GM21360 (cell line): ENCODE measurements at regions not wholly inside any gene's neighbourhood (a gene's known extent, or its start where the extent isn't known, plus 50 kb on each side); places are given as distances from the start of the nearest gene placed in this dataset.
A peak's percentile ranks its signal among the peaks of the same experiment; 100 is the strongest.

Source experiments
- ATAC-seq: cut with Tn5 transposase; IDR thresholded peaks from one replicate; pipeline ENCODE4 v1.9.1; 2021; ENCODE audit warnings: mild to moderate bottlenecking, moderate library complexity; ENCODE audit not compliant: unreplicated experiment

GRCh38 chr1:109827466-109827865 is 63.7 kb upstream of the EPS8L3 start:
- no peak for ATAC-seq

DNA sequence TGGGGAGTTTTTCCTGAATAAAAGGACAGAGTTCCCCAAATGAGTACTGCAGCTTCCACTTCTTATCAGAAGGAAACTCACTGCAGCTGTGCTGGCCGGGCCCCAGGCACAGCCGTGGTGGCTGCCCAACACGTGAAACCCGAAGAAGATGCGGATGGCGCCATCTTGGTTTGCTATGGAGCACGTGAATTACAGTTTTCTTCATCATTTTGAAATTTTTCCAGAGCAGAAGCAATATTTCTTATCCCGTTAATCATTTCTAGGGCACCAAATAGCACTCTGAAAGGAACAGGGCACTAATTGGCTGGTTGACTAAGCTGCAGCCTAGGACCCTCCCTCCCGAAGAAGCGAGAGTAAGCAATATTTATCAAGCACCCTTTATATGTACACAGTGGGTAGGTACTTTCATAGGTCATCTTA is 63.2 kb upstream of the EPS8L3 start:
- ATAC-seq, result no peak

GRCh38 chr1:109826446-109826845 is 62.7 kb upstream of the EPS8L3 start:
- ATAC-seq, result no peak

GRCh38 chr1:109824349-109825115 is 60.8 kb upstream of the EPS8L3 start:
- ATAC-seq, result no peak

DNA sequence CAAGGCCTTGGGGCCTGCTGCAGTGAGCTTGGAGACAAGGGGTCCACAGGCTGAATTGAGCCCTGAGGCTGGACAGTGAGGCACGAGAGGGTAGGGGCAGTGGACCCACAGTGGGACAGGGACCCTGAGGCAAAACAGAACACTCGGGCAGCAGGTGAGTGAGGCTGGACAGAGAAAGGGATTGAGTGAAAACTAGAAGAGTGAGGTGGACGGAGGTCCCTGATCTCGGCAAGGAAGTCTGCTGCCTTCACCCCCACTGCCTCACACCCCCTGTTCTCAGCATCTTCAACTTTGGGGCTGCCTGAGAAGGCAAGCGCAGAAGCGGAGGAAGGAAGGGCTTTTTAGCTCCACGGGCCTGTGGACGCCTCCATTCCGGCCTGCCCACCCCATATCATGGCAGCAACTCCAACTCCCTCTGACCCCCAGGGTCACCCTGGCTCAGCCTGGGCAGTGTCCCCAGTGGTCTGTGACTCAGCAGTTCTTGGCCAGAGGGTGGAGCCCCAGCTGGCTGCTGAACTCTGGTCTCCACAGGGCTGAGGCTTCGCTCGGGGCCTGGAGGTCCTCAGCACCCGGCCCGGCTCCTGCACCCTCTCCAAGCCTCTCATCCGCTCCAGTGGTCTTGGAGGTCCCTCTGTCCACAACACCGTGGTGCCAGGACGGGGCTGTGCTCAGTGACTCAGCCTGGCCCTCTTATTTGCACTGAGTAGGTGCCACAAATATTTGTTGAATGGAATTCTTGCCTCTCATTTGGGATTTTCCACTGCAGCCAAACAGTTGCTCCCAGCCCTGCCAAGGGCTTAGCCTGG is 60.0 kb upstream of the EPS8L3 start:
- no peak for ATAC-seq

DNA sequence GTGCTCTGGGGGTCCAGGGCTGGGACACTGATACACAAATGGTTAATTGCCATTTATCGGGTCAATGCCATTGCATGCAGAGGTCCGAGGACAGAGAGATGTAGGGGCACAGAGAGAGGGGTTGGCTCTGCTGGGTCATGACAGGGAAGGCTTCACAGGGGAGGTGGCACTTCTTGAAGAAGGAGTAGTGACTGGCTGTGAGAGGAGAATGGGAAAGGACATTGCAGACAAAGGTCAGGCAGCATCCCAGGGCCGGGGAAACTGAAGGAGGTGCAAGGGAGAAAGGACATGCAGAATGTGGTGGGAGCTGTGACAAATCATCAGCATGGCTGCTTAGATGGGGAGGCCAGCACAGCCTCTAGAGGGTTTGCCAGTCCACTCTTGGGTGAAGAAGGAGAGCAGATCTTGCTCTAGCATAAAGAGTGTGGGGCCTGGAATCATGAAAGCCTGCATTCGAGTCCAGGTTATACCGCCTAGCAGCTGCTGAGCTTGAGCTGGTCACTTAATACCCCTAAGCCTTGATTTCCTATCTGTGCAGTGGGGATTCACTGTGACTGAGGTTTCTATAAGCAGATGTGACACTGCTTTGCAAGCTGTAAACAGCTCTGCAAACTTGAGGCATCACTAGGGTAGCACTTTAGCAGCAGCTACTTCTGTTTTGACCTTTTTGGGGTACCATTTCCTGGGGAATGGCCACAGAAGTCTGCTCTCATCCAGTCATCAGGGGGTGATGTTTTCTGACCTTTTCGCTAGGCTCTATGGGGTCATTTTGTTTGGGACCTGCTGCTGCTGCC is 59.2 kb upstream of the EPS8L3 start:
- ATAC-seq, result no peak

- no peak for ATAC-seq
Observed at GRCh38 chr1:109821831-109822745, 58.4 kb upstream of the EPS8L3 start.

DNA sequence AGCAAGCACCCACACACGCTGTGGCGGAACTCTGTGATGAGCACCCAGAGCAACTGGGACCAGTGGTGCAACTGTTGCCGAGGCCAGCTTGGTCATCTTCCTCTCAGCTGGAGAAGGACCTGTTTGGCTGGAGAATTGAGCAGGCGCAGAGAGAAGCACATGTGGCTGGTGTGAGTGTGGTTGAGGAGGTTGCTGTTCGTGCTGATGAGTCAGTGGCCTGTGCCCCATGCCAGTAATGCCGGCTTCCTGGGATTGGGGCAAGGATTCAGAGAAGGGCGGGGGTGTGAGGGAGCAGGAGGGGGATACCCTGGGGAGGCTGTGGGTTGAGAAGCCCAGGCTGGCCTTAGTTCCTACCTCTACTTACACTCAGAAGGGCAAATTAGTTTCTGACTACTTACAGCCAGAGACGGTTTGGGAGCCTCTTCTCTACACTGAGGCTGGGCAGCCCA is 57.5 kb upstream of the EPS8L3 start:
- ATAC-seq, result no peak

- ATAC-seq, result no peak
Observed at GRCh38 chr1:109819906-109820305, 56.2 kb upstream of the EPS8L3 start.

- ATAC-seq, result no peak
Observed at GRCh38 chr1:109818988-109819764, 55.5 kb upstream of the EPS8L3 start.

- no peak for ATAC-seq
Observed at GRCh38 chr1:109818271-109818987, 54.7 kb upstream of the EPS8L3 start.

GRCh38 chr1:109817881-109818270 is 54.2 kb upstream of the EPS8L3 start:
- ATAC-seq, result no peak

DNA sequence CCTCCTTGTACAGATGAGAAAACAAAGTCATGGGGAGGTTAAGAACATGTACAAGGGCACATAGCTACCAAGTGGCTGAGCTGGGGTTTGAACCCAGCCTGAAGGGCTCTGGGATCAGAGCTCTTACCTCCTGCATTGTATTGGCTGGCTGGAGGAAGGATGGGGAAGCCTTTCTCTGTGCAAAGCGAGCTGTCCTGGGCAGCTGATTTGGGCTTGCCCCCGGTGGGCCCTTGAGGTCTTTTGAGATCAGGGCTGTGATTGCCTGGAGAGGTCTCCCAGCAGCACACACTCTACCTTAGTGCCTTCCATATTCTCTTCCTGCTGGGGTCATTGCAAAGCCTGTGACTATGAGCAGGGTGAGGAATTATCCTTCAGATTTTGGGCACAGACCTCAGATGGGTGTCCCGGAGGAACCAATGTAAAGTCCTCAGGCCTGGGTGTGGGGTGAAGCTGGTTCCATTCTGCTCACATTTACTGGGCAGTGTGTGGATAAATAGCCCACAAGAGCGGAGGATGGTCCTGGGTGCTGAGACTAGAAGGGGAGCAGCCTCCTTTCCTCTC is 53.3 kb upstream of the EPS8L3 start:
- ATAC-seq, result no peak

GRCh38 chr1:109816175-109816811 is 52.6 kb upstream of the EPS8L3 start:
- ATAC-seq, result peak; percentile 64

DNA sequence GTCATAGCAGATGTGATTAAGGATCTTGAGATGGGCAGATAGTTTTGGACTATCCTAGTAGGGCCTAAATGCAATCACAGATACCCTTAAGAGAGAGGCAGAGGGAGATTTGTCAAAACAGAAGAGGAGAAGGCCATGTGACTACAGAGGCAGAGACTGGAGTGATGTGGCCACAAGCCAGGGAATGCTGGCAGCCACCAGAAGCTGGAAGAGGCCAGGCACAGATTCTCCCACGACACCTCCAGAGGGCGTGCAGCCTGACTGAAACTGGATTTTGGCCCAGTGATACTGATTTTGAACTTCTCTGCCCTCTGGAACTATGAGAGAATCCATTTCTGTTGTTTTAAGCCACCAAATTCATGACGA is 52.1 kb upstream of the EPS8L3 start:
- no peak for ATAC-seq

GRCh38 chr1:109814993-109815786 is 51.5 kb upstream of the EPS8L3 start:
- no peak for ATAC-seq

- ATAC-seq, result no peak
Observed at GRCh38 chr1:109814223-109814622, 50.5 kb upstream of the EPS8L3 start.
